ENCODE measurements at regions not wholly inside any gene's neighbourhood (a gene's known extent, or its start where the extent isn't known, plus 50 kb on each side); places are given as distances from the start of the nearest gene placed in this dataset.

- Histone ChIP-seq H3K36me3 (ENCODE audit: control insufficient read depth in 2 of 4, insufficient read depth in 4 of 4, low read length in 3 of 4) (no peaks in the 10 kb centered on the region), H4K20me1 (replicated peaks in 1 of 2; ENCODE audit: control insufficient read depth in 1 of 2, insufficient read depth in 2 of 2, low read length in 2 of 2) (no peaks in the 10 kb centered on the region), H3K18ac (ENCODE audit: extremely low read depth, low read length) (no peak overlapping the region), H3K56ac (replicated peaks; ENCODE audit: insufficient read length, low read depth, low read length) (no peak overlapping the region), H4K8ac (ENCODE audit: extremely low read depth, insufficient read depth, low read length) (no peak overlapping the region), H3K4ac (replicated peaks; ENCODE audit: insufficient read length, low read depth, low read length) (no peak overlapping the region), H3K27me3 (replicated peaks in 1 of 4; ENCODE audit: control insufficient read depth in 3 of 4, extremely low read depth in 1 of 4, insufficient read depth in 3 of 4, low read length in 3 of 4) (no peaks in the 10 kb centered on the region), H2AK5ac (ENCODE audit: low read depth, low read length) (no peak overlapping the region), H2BK5ac (ENCODE audit: low read depth, low read length) (no peak overlapping the region), H4K5ac (ENCODE audit: insufficient read length, low read depth, low read length) (no peak overlapping the region), H4K91ac (replicated peaks; ENCODE audit: insufficient read length, low read length) (no peak overlapping the region), H2BK12ac (ENCODE audit: low read depth, low read length) (no peak overlapping the region), H3K9me3 (ENCODE audit: insufficient read depth in 2 of 2, low read depth in 1 of 2, low read length in 1 of 2) (no peaks in the 10 kb centered on the region), H2BK15ac (ENCODE audit: low read length) (no peak overlapping the region), H3K79me1 (ENCODE audit: low read depth, low read length) (no peaks in the 10 kb centered on the region), H3K23ac (ENCODE audit: insufficient read length) (no peak overlapping the region), H3K23me2 (ENCODE audit: low read depth, low read length) (no peaks in the 10 kb centered on the region), H2AFZ (ENCODE audit: low read length) (no peak overlapping the region), H3K27ac (ENCODE audit: low read depth, low read length) (no peak overlapping the region), H3K9ac (replicated peaks in 1 of 4; ENCODE audit: extremely low read depth in 1 of 4, low read depth in 3 of 4, low read length in 3 of 4) (no peak overlapping the region), H3K79me2 (ENCODE audit: control insufficient read depth in 1 of 2, insufficient read depth in 2 of 2, low read length in 2 of 2) (no peaks in the 10 kb centered on the region), H3K4me2 (ENCODE audit: insufficient read depth in 1 of 2, low read depth in 2 of 2, low read length in 2 of 2) (no peak overlapping the region), H3K4me1 (replicated peaks in 1 of 4; ENCODE audit: control insufficient read depth in 3 of 4, insufficient read depth in 4 of 4, low read length in 3 of 4) (no peaks in the 10 kb centered on the region), H2BK120ac (replicated peaks; ENCODE audit: low read depth, low read length) (no peak overlapping the region), H3K14ac (ENCODE audit: insufficient read length) (no peak overlapping the region), H2BK20ac (ENCODE audit: low read length) (no peak overlapping the region), H3K4me3 (ENCODE audit: extremely low read depth in 1 of 4, insufficient read depth in 2 of 4, low read depth in 3 of 4, low read length in 4 of 4) (no peak overlapping the region)
- FAIRE-seq (no peak), DNase-seq (ENCODE audit: low read depth in 1 of 2, low spot score in 2 of 2) (no peak)
- ChIA-PET POLR2A (ENCODE audit: partially characterized antibody) (no interaction called here), CTCF (ENCODE audit: partially characterized antibody) (no interaction called here)
- WGBS, 2 experiments (ENCODE audit: extremely low coverage in 1 of 2, insufficient coverage in 1 of 2, insufficient read length in 1 of 2, insufficient replicate concordance in 2 of 2, low coverage in 1 of 2, low lambda C conversion rate in 2 of 2, missing lambda C conversion rate in 1 of 2), result 84% methylated on average over 2 of the region's 2 CpGs; no CpG with 5 or more reads in 1 of the 2 experiments
- no peak for TF ChIP-seq SUZ12 (IDR thresholded peaks at IDR 0.05; ENCODE audit: low read length)
- TF ChIP-seq ASH2L (IDR thresholded peaks at IDR 0.05; ENCODE audit: low read length), result no peak
- TF ChIP-seq SP2 (IDR thresholded peaks at IDR 0.05; ENCODE audit: low read length), result no peak
- no peak for TF ChIP-seq RXRA (IDR thresholded peaks at IDR 0.05; ENCODE audit: insufficient read depth, low read depth, low read length)
- no peak for TF ChIP-seq BRCA1 (IDR thresholded peaks at IDR 0.05; ENCODE audit: low read depth, low read length)
- TF ChIP-seq EGR1 (IDR thresholded peaks at IDR 0.05; ENCODE audit: borderline replicate concordance, low read depth, low read length), result no peak
- no peak for TF ChIP-seq MAFK (IDR thresholded peaks at IDR 0.05; ENCODE audit: low read depth, low read length)
Observed at GRCh38 chrX:127702527-127702926, 349.7 kb downstream of the ACTRT1 start.
